Psoas muscle (tissue), 7 donors: ENCODE measurements at regions not wholly inside any gene's neighbourhood (a gene's known extent, or its start where the extent isn't known, plus 50 kb on each side); places are given as distances from the start of the nearest gene placed in this dataset.

Experiments
- ATAC-seq, 4 donors: fragments of 200-7000 bp; cut with Tn5 transposase; one replicate each; pipeline ENCODE4 v1.9.1; 2020; ENCODE audit warnings: moderate library complexity in 3 of 4, mild to moderate bottlenecking in 2 of 4
- DNase-seq, 2 donors: peaks; one replicate each; pipeline ENCODE4 v3.0.0-alpha.2; 2020
- H3K27ac ChIP-seq: fragments of 200-600 bp; one replicate; pipeline ENCODE4 v1.8.0; 2022
- H3K27me3 ChIP-seq, 3 donors: fragments of 200-600 bp in 1 of 3; one replicate each; pipeline versions ENCODE4 v1.6.1 to v1.8.0; 2013 to 2022; ENCODE audit warnings: low read length in 2 of 3, mild to moderate bottlenecking in 2 of 3, moderate library complexity in 1 of 3; ENCODE audit not compliant: insufficient read depth in 3 of 3
- H3K36me3 ChIP-seq, 2 donors: fragments of 200-600 bp in 1 of 2; one replicate each; pipeline versions ENCODE4 v1.6.1 to v1.8.0; 2013 to 2022; ENCODE audit warnings: low read depth in 1 of 2, mild to moderate bottlenecking in 1 of 2, moderate library complexity in 1 of 2; ENCODE audit not compliant: insufficient read depth in 1 of 2
- H3K4me1 ChIP-seq: fragments of 200-600 bp; one replicate; pipeline ENCODE4 v1.8.0; 2022
- H3K4me3 ChIP-seq: fragments of 200-600 bp; one replicate; pipeline ENCODE4 v1.8.0; 2022; ENCODE audit warnings: mild to moderate bottlenecking
- H3K9me3 ChIP-seq: fragments of 200-600 bp; one replicate; pipeline ENCODE4 v1.8.0; 2022
- WGBS, 3 donors: extraction: QIAGEN DNeasy Blood & Tissue Kit; methylation state at CpG; one replicate each; pipeline versions ENCODE4 v1.1.6 to v1.1.7; 2013; 5-methylcytosine and 5-hydroxymethylcytosine counted together
- intact Hi-C, 2 donors: fragments of 100-400 bp; cut with DNase I; formaldehyde crosslinking; loops; one replicate each; pipeline versions ENCODE4 v1.11.0 to v1.14.2; 2022
- TF ChIP-seq, protein P1 (sequence below): fragments of 200-600 bp; IDR thresholded peaks from one replicate; pipeline ENCODE4 v1.8.0; 2022; ENCODE audit warnings: antibody characterized with exemption
- donor health status: healthy with polysubstance abuse.
- donor health status: DM: no; HTN: no; CAD: no; lungs with moderate emphysema.
- donor health status: Bipolar disorder and iron deficiency.
- donor health status: healthy.
- donor health status: DM: yes; HTN: yes; CAD: no.
- donor health status: DM: no; HTN: no; CAD: no.
- donor health status: DM: yes; HTN: yes; CAD: no.

DNA sequence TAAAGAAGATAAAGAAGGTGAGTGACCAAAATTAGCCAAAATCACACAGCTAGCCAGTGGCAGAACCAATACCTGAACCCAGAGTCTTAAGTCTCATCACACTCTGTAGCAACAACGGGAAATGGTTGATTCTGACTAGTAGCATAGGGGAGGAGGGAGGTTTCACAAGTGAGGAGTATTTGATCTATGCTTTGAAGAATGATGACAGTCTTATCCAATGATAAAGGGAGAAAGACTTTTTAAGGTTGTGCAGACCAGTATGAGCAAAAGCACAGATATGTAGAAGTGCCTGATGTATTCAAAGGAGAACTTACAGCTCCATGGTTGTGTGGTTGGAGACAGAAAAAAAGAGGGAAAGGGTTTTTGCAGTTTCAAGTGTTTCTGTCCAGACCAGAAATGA lies 50.7 kb upstream of the LINC00305 start:
- H3K27ac ChIP-seq, result no peak overlapping the region
- no peaks in the 10 kb centered on the region for H3K9me3 ChIP-seq
- H3K4me1 ChIP-seq, result no peaks in the 10 kb centered on the region
- no peak for DNase-seq
- WGBS, 3 donors, result 76 to 89% (median 83%) methylated on average over 1 of the region's 1 CpG
- ATAC-seq, result no peak
- H3K4me3 ChIP-seq, result no peak overlapping the region
- TF ChIP-seq, protein P1, sequence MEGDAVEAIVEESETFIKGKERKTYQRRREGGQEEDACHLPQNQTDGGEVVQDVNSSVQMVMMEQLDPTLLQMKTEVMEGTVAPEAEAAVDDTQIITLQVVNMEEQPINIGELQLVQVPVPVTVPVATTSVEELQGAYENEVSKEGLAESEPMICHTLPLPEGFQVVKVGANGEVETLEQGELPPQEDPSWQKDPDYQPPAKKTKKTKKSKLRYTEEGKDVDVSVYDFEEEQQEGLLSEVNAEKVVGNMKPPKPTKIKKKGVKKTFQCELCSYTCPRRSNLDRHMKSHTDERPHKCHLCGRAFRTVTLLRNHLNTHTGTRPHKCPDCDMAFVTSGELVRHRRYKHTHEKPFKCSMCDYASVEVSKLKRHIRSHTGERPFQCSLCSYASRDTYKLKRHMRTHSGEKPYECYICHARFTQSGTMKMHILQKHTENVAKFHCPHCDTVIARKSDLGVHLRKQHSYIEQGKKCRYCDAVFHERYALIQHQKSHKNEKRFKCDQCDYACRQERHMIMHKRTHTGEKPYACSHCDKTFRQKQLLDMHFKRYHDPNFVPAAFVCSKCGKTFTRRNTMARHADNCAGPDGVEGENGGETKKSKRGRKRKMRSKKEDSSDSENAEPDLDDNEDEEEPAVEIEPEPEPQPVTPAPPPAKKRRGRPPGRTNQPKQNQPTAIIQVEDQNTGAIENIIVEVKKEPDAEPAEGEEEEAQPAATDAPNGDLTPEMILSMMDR, result no peak
- H3K36me3 ChIP-seq, result no peaks in the 10 kb centered on the region
- H3K27me3 ChIP-seq, result no peaks in the 10 kb centered on the region
- intact Hi-C loops, result no loop called here
